GM18505 (cell line): ENCODE measurements at regions not wholly inside any gene's neighbourhood (a gene's known extent, or its start where the extent isn't known, plus 50 kb on each side); places are given as distances from the start of the nearest gene placed in this dataset.

Source experiments
- ATAC-seq: cut with Tn5 transposase; IDR thresholded peaks from one replicate; pipeline ENCODE4 v1.9.1; 2021; ENCODE audit not compliant: unreplicated experiment
- POLR2A ChIP-seq: IDR thresholded peaks from 4 replicates; pipeline ENCODE4 v1.6.1; 2011; ENCODE audit warnings: borderline replicate concordance; ENCODE audit not compliant: insufficient read depth, insufficient read length; ENCODE audit errors: extremely low read depth

- TF ChIP-seq POLR2A = no peak
- no peak for ATAC-seq
Measured at GRCh38 chr1:70667494-70668170, 256.6 kb downstream of the CTH start.

GRCh38 chr1:70671006-70671405, 259.9 kb downstream of the CTH start:
- no peak for ATAC-seq
- TF ChIP-seq POLR2A = no peak

DNA sequence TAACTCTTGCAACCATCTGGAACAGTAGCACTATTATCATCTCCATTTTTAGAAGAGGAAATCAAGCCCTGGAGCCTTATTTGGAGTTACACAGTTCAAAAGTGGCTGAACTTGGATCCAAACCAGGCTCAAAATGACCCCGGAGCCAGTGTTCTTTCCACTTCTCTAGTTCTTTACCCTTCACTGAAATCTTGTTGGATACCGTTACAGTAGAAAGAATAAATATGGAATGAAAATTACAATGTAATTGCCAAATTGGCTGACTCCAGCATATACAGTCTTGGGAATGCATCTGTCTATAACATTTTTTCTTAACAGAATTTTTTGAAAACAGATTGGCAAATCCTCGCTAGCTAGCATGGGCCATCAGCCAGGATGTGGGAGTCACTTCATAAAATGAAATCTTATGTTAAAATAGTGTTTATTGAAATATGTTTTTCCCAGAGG, 261.4 kb downstream of the CTH start:
- no peak for TF ChIP-seq POLR2A
- no peak for ATAC-seq

GRCh38 chr1:70674941-70675685, 264.0 kb downstream of the CTH start:
- no peak for TF ChIP-seq POLR2A
- ATAC-seq = peak; percentile 37

DNA sequence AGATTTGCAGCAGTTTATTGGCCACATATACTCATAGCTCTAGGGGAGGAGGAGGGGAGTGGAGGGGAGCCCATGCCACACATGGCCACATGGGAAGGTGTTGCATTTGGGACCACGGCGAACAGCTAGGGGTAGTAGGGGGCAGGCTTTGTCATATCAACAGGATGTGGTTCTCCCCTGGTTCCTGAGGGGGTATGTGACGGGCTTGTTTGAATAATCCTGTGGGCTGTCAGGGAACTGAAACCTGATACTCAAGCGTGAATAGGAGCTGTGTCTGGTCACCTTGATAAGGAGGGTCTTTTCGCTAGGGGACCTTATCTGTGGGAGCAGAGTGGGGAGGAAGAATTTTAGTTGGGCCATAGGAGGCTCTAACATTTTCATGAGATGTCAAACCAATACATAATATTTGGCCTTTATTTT, 264.7 kb downstream of the CTH start:
- peak; percentile 96 for ATAC-seq
- TF ChIP-seq POLR2A = no peak

GRCh38 chr1:70685300-70686286, 274.5 kb downstream of the CTH start:
- ATAC-seq = peak; percentile 98
- TF ChIP-seq POLR2A = no peak

DNA sequence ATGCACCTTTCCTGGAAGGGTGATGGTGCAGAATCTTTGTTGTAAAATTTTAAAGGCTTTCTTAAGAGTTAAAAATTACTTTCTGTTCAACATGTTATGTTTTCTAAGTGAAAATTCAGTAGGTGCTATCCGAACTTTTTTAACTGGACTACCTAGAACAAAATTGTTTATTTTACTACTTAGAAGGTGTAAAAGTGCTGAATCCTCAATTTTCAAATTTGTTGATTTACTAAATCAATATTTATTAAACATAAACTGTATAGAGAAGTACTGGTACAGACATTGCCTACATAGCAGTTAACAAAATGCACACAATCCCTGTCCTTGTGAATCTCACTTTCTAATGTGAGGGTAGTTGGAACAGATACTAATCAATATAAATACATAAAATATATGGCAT, 277.5 kb downstream of the CTH start:
- ATAC-seq = no peak

DNA sequence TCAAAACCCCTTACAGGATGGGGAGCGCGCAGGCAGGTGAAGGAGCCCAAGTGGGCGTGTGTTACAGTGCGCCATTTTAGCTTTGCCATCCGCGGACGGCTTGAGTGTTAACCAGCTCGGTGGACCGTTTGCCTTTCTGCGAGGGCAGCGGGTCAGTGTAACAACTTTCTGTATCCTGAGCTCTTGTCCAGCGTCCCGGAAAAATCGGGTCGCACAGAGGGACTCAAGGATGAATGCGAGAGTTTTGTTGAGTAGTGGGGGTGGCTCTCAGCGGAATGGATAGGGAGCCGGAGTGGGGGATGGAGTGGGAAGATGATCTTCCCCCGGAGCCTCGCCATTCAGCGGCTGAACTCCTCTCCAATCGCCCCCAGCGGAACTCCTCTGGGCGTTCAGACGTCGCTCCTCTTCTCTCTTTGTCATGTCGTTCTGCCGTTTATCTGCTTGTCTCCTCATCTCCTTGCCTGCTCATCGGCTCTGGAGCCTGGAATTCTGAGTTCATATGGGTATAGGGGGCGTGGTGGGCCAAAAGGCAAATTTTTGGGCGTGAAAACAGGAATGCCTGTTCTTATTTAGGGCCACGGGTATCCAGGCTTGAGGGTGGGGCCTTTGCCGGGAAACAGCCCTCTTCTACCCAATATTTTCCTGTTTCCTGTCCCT, 295.4 kb downstream of the CTH start:
- ATAC-seq = no peak
- TF ChIP-seq POLR2A = no peak

More for the DNA sequence above, 277.5 kb downstream of the CTH start:
- TF ChIP-seq POLR2A = no peak

DNA sequence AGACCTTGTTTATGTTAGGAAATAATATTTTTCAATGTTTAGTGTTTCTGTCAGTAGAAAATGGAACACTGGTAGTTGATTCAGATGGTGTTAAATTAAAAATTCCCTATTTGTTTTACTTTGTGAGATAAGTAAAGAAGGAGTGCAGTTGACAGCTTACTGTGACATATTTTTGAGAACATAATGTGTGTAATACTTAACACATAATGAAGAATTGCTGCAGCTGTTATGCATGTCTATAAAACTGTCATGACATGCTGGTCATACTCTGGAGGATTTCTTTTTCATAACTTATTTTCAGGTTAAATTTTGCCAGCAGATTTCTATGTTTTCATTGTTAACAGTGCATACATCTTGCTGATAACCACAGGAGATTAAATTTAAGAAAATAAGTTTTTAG, 296.1 kb downstream of the CTH start:
- ATAC-seq = no peak
- TF ChIP-seq POLR2A = no peak

- TF ChIP-seq POLR2A = no peak
- ATAC-seq = no peak
Measured at GRCh38 chr1:70714149-70714548, 303.1 kb downstream of the CTH start.

DNA sequence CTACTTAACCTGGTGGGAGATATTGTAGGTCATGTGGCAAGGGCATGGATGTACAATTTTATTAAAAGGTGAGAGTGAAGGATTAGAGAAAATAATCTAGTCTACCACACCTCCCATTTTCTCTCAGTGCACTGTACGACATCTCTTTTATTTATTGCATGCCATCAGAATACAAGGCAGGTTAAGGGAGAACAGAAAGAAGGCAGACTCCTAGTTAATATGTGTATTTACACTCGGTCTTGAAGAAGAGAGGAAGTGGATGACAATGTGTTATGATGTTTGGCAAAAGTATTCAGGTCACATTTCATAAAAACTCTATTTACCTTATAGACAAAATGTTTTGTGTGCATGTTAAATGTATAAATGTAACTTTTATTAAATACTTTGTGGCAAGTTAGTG, 306.1 kb downstream of the CTH start:
- ATAC-seq = no peak
- no peak for TF ChIP-seq POLR2A

DNA sequence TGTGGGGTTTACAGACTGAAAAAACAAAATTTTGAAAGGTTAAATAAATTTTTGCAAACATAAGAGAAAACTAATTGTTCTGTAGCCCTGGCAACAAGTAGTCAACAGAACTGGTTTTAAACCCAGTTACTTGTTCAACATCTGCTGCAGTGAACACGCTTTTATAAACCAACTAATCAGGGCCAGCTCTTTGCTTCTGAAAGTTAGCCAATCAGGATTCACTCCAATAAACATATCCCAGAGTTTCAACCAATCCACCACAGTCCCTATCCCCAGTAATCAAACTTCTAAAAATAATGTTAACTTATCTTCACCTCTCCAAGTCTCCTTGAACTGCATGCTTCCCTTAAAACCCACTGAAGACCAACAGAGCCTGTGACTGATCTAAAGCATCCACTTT, 306.6 kb downstream of the CTH start:
- no peak for ATAC-seq
- TF ChIP-seq POLR2A = no peak
